Stimulated activated naive CD4-positive, alpha-beta T cell treated with Interleukin-2 at 50 U/mL for 16 hours (primary cell): ENCODE measurements at regions not wholly inside any gene's neighbourhood (a gene's known extent, or its start where the extent isn't known, plus 50 kb on each side); places are given as distances from the start of the nearest gene placed in this dataset.
"Not testable (repeated sequence)": the region's sequence is repeated elsewhere in the genome, so short reads cannot be mapped to it uniquely, and the experiment has no call there.

Source experiments
- DNase-seq: peaks from one replicate; lab custom pipeline; 2025; lab: John Stamatoyannopoulos, UW

DNA sequence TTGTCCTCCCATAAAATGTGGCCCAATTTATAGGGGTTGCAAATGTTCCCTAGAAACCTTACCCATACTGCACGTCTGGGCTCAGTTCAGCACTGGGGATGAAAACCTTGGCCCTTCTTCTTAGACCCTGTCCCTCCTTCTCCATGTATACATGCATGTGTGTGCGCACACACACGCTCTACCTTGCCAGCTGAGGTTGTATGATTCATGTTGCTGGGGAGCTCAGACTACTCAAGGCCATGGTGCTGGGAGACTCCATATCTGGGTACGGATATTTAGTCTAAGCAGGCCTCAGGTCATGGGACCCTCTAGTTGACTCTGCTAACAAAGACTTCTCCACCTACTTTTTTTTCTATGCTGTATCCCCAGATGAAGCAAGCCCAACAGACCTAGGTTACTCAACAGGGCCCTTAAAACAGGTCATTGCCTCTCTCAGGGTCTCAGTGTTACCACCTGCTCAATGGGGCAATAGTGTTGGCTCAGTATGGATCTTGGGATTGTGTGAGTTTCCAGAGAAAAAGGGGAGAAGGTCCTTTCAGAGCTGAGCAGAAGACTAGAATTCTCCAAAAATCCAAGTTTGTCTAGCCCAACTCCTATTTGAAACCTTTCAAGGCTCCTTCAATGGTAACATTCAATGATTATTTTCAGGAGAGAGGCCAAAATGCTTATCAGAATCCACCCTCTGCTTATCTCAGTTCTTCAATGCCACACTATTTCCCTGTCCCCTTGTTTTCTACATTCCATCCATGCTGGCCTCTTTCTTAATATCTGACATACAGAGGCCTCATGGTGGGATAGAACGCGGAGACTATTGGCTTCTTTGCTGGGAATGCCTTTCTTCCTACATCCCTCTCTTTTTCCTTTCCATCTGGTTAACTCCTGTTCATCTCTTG is 123.6 kb upstream of the PITX1 start:
- DNase-seq: no peak

DNA sequence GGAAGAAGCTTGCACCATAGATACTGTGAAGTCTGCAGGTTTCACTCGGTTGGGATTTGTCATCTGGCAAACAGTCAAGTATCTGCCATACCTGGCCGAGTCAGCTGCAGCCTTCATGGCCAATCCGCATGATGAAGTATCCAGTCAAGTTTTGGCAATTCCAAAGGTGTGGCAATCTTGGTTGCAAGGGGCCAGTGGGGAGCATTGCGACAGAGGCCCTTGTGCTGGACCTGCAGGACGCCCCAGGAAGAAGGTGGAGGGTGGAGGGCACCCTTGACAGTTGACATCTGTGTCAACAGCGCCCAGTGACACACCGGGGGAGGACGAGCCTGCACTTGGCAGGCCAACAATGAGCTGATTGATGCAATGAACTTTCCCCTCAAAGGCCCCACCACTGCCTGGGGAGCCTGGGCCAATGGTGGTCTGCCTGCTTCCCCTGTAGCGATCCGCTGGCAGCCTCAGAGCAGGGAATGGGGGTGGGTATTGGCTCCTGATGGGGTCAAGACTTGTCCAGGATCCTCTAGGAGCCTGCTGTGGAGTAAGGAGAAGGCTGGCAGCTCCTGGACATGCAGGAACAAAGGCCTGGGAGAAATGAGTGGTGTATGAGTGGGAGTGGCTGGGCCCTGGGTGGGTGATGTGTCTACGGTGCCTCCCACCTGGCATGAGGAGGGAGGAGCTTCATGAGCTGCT is 122.8 kb upstream of the PITX1 start:
- no peak for DNase-seq

- no peak for DNase-seq
Observed at GRCh38 chr5:135156337-135156714, 122.3 kb upstream of the PITX1 start.

- no peak for DNase-seq
Observed at GRCh38 chr5:135155616-135156214, 121.7 kb upstream of the PITX1 start.

DNA sequence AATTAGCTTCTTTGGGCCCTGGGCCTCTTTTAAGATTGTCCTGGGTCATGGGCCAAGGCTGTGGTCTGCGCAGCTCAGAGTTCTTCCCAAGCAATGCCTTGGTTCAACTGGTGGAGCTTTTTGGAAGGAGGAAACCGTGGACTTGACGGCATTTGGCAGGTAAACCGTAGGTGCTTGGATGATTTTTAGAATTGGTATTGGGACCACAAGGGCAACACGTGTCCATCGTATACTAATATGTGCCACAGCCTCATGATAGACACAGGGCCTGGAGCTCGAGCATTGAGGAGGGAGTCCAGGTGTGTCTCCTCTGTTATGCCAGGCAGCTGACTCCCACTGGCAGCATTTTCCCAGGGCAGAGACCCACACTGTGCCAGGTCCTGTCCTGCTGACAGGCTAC is 120.9 kb upstream of the PITX1 start:
- no peak for DNase-seq

- DNase-seq: no peak
Observed at GRCh38 chr5:135154197-135154596, 120.2 kb upstream of the PITX1 start.

GRCh38 chr5:135153661-135154060 is 119.6 kb upstream of the PITX1 start:
- no peak for DNase-seq

- DNase-seq: no peak
Observed at GRCh38 chr5:135153259-135153658, 119.2 kb upstream of the PITX1 start.

- DNase-seq: not testable (repeated sequence)
Observed at GRCh38 chr5:135151660-135152059, 117.6 kb upstream of the PITX1 start.

GRCh38 chr5:135151256-135151655 is 117.2 kb upstream of the PITX1 start:
- DNase-seq: no peak

DNA sequence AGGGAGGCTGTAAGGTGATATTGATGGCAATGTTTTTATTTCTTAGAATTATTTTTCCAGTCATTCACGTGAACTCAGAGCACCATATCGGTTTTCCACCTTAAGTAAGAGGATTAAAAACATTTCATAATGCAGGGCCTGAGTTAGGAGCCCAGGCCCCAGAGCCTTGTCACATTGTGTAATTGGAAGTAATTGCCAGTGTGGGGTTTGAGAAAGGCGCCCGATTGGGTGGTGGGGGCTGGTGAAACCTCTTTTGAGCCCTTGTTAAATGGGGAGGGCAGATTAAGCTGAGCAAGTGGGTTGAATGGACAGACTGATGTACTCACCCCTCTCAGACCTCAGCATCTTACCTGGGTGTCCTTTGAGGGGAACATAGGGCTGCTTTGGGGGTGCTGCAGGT is 116.7 kb upstream of the PITX1 start:
- DNase-seq: no peak

DNA sequence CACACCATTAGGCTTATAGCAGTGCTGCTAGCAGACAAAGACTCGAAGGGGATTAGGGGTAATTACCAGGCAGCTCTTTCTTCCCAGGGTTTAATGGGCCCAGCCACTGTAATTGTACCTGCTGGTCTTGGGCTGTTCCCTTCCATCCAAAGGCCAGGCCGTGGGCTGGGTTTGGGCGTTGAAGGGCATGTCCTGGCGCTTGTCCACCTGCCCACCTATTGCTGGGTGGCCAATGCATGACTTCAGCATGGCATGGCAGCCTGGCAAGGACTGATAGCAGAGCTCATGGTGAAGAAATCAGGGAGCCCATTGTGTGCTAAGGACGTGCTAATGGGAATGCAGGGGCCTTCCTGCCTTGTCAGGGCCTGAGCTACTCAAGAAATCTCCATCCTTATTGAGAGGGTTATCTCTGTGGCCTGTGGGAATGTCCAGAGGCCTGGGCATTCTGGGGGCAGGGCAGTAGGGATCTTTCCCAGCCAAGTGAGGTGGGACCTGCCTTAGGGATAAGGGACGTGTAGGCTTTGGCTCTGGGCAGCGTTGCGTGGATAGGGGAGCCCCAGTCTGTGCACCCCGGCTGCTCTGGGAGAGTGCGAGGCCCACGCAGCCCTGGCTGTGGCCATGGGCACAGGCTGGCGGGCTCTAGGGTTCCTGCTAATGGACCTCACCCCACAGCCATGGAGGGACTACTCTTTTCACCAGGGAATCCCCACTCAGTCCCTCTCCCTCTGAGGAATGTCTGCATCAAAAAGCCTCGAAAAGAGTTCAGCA is 116.1 kb upstream of the PITX1 start:
- DNase-seq: no peak

GRCh38 chr5:135149229-135149955 is 115.4 kb upstream of the PITX1 start:
- DNase-seq: no peak

DNA sequence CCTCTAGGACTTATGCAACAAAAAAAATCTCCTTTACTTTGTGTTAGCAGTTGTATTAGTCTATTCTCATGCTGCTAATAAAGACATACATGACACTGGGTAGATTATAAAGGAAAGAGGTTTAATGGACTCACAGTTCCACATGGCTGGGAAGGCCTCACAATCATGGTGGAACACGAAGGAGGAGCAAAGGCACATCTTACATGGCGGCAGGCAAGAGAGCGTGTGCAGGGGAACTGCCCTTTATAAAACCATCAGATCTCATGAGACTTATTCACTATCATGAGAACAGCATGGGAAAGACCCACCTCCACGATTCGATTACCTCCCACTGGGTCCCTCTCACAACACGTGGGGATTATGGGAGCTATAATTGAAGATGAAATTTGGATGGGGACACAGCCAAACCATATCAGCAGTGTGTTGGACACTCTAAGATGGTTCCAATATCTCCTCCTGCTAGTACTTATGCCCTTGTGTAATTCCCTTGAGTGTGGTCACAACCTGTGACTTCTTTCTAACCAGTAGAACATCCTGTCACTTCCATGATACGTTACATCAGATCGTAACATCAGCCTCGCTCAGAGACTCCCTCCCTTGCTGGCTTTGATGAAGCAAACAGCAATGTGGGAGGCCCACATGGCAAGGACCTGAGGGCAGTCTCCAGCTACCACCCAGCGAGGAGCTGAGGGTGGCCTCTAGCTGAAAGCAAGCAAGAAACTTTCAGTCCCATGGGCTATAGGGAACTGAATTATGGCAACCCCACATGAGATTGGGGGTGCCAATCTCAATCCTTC is 113.5 kb upstream of the PITX1 start:
- DNase-seq: no peak

DNA sequence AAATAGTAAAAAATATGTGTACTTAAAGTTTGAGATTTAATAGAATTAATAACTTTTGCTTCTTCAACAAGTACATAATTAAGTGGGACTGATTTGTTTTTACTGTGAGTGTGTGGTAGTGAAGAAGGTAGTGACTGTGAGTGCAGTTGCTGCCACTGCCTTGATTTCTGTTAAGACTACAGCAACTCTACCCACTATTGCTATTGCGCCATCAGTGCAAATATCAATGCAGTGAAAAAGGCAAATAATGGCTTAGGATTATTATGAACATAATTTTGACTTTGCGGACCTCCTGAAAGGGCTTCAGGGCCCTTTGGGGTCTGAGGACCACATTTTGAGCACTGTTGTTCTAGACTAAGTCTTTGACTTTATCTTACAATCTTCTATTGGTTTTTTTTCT is 112.0 kb upstream of the PITX1 start:
- no peak for DNase-seq

DNA sequence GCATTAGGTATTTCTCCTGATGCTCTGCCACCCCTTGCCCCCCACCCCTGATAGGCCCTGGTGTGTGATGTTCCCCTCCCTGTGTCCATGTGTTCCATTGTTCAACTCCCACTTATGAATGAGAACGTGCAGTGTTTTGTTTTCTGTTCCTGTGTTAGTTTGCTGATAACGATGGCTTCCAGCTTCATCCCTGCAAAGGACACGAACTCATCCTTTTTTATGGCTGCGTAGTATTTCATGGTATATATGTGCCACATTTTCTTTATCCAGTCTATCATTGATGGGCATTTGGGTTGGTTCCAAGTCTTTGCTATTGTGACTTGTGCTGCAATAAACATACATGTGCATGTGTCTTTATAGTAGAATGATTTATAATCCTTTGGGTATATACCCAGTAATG is 109.7 kb upstream of the PITX1 start:
- DNase-seq: not testable (repeated sequence)

GRCh38 chr5:135141303-135142268 is 107.6 kb upstream of the PITX1 start:
- no peak for DNase-seq

- no peak for DNase-seq
Observed at GRCh38 chr5:135140446-135141204, 106.6 kb upstream of the PITX1 start.
